K562 (cell line): ENCODE measurements at regions not wholly inside any gene's neighbourhood (a gene's known extent, or its start where the extent isn't known, plus 50 kb on each side); places are given as distances from the start of the nearest gene placed in this dataset.

ENCODE experiments used
- CBFB ChIP-seq: sonication (generic); formaldehyde crosslinking; IDR thresholded peaks from 2 replicates; pipeline ENCODE4 v1.4.0; 2020; ENCODE audit warnings: mild to moderate bottlenecking, missing genetic modification reagents
- JUND ChIP-seq, 2 experiments: IDR thresholded peaks; 2 replicates in 1 of 2; 3 replicates in 1 of 2; pipeline ENCODE4 v1.6.1; 2011; ENCODE audit warnings: borderline replicate concordance in 2 of 2, low read depth in 2 of 2, low read length in 2 of 2, improper control_type of control experiment in 1 of 2, missing biosample characterization in 1 of 2, missing genetic modification characterization in 1 of 2, missing genetic modification reagents in 1 of 2
- NCOR1 ChIP-seq: fragments of 450-650 bp; IDR thresholded peaks from 2 replicates; pipeline ENCODE4 v1.6.1; 2016; ENCODE audit warnings: mild to moderate bottlenecking, moderate library complexity
- SRSF9 ChIP-seq: fragments of 200-400 bp; formaldehyde crosslinking; IDR thresholded peaks from 2 replicates; pipeline ENCODE4 v1.6.1; 2017; ENCODE audit warnings: low read depth, low read length, borderline replicate concordance
- TEAD4 ChIP-seq, 2 experiments: sonication (generic) in 1 of 2; formaldehyde crosslinking in 1 of 2; IDR thresholded peaks; 2 replicates each; pipeline versions ENCODE4 v1.6.1 to v1.8.0; 2012 to 2022; ENCODE audit warnings: borderline replicate concordance in 1 of 2, inconsistent platforms in 1 of 2, low read length in 1 of 2, mild to moderate bottlenecking in 1 of 2, missing genetic modification reagents in 1 of 2
- WHSC1 ChIP-seq: IDR thresholded peaks from one replicate; pipeline ENCODE4 v1.6.1; 2012; ENCODE audit warnings: low read length, control low read depth, inconsistent platforms
- ZNF12 ChIP-seq: sonication (generic); formaldehyde crosslinking; IDR thresholded peaks from 2 replicates; pipeline ENCODE4 v1.4.0; 2020; ENCODE audit warnings: mild to moderate bottlenecking, missing genetic modification reagents

- TF ChIP-seq NCOR1 = no peak
- no peak for TF ChIP-seq WHSC1
- TF ChIP-seq JUND (IDR thresholded peaks at IDR 0.05; ENCODE audit: borderline replicate concordance, low read depth, low read length) = no peak
- no peak for TF ChIP-seq JUND (tag; IDR thresholded peaks at IDR 0.05; ENCODE audit: borderline replicate concordance, low read depth, low read length)
- no peak for TF ChIP-seq TEAD4 (IDR thresholded peaks at IDR 0.05; ENCODE audit: low read length)
- no peak for TF ChIP-seq TEAD4 (CRISPR knock-in tag; IDR thresholded peaks at IDR 0.05; ENCODE audit: borderline replicate concordance)
- TF ChIP-seq SRSF9 = no peak
- TF ChIP-seq CBFB (CRISPR knock-in tag) = no peak
- no peak for TF ChIP-seq ZNF12 (CRISPR knock-in tag)
These were observed 272.6 kb upstream of the KLHL1 start for GRCh38 chr13:70380809-70381208.
